ENCODE measurements at regions not wholly inside any gene's neighbourhood (a gene's known extent, or its start where the extent isn't known, plus 50 kb on each side); places are given as distances from the start of the nearest gene placed in this dataset.

- no peaks in the 10 kb centered on the region for H3K4me1 ChIP-seq
- H3K36me3 ChIP-seq: peaks cover 0 to 12% of the 10 kb centered on the region in 2 donors
- H3K27ac ChIP-seq: no peak overlapping the region
- no peaks in the 10 kb centered on the region for H3K27me3 ChIP-seq
- H3K9me3 ChIP-seq: no peaks in the 10 kb centered on the region
- TF ChIP-seq CTCF (IDR thresholded peaks at IDR 0.05 in 4 of 5, conservative IDR thresholded peaks at IDR 0.05 in 1 of 5) (no peak), POLR2A (IDR thresholded peaks at IDR 0.05) (no peak)
- DNase-seq (no peak), ATAC-seq (no peak)
- intact Hi-C loops (cut with DNase I; ENCODE audit: low total_unique reads): no loop called here
- no peak overlapping the region for H3K4me3 ChIP-seq
- in situ Hi-C loops (cut with MboI; ENCODE audit: low sequenced_read_pairs in 4 of 4): loop anchor here in 2 of 4 donors (25.0 kb wide), 2 partner anchors 250 to 750 kb away; partner anchors contain the start of gene TCL1B (in 1 of the 2)
Observed at GRCh38 chr14:95437715-95438114, 78.7 kb downstream of the SYNE3 start.

- Histone ChIP-seq H3K9me3 (no peaks in the 10 kb centered on the region), H3K4me1 (no peaks in the 10 kb centered on the region), H3K36me3 (peaks cover 0 to 12% of the 10 kb centered on the region in 2 donors), H3K27ac (no peak overlapping the region), H3K4me3 (no peak overlapping the region), H3K27me3 (no peaks in the 10 kb centered on the region)
- no peak for TF ChIP-seq CTCF (IDR thresholded peaks at IDR 0.05 in 4 of 5, conservative IDR thresholded peaks at IDR 0.05 in 1 of 5)
- TF ChIP-seq POLR2A (IDR thresholded peaks at IDR 0.05): no peak
- DNase-seq (no peak), ATAC-seq (no peak)
- in situ Hi-C loops (cut with MboI; ENCODE audit: low sequenced_read_pairs in 4 of 4): loop anchor here in 2 of 4 donors (25.0 kb wide), 2 partner anchors 251 to 749 kb away; partner anchors contain the start of gene TCL1B (in 1 of the 2)
- intact Hi-C loops (cut with DNase I; ENCODE audit: low total_unique reads): no loop called here
Observed at GRCh38 chr14:95436354-95436753, 80.1 kb downstream of the SYNE3 start.

GRCh38 chr14:95434121-95434520, 82.3 kb downstream of the SYNE3 start:
- Histone ChIP-seq H3K27me3 (no peaks in the 10 kb centered on the region), H3K9me3 (no peaks in the 10 kb centered on the region), H3K4me3 (no peak overlapping the region), H3K36me3 (peaks cover 0 to 5% of the 10 kb centered on the region in 2 donors), H3K27ac (no peak overlapping the region), H3K4me1 (no peaks in the 10 kb centered on the region)
- ATAC-seq: no peak
- intact Hi-C loops (cut with DNase I; ENCODE audit: low total_unique reads): no loop called here
- in situ Hi-C loops (cut with MboI; ENCODE audit: low sequenced_read_pairs in 4 of 4): loop anchor here in 2 of 4 donors (25.0 kb wide), 2 partner anchors 253 to 747 kb away; partner anchors contain the start of gene TCL1B (in 1 of the 2)
- DNase-seq: no peak
- TF ChIP-seq POLR2A (IDR thresholded peaks at IDR 0.05) (no peak), CTCF (IDR thresholded peaks at IDR 0.05 in 4 of 5, conservative IDR thresholded peaks at IDR 0.05 in 1 of 5) (no peak)

- intact Hi-C loops (cut with DNase I; ENCODE audit: low total_unique reads) (no loop called here), in situ Hi-C loops (cut with MboI; ENCODE audit: low sequenced_read_pairs in 4 of 4) (loop anchor here in 2 of 4 donors (25.0 kb wide), 2 partner anchors 254 to 746 kb away; partner anchors contain the start of gene TCL1B (in 1 of the 2))
Observed at GRCh38 chr14:95433094-95433478, 83.4 kb downstream of the SYNE3 start.

More at GRCh38 chr14:95433094-95433478, 83.4 kb downstream of the SYNE3 start:
- no peak overlapping the region for H3K27ac ChIP-seq
- H3K27me3 ChIP-seq: no peaks in the 10 kb centered on the region
- H3K9me3 ChIP-seq: no peaks in the 10 kb centered on the region
- no peak overlapping the region for H3K4me3 ChIP-seq
- H3K36me3 ChIP-seq: peaks cover 0 to 5% of the 10 kb centered on the region in 2 donors
- ATAC-seq (no peak), DNase-seq (no peak)
- no peaks in the 10 kb centered on the region for H3K4me1 ChIP-seq
- TF ChIP-seq POLR2A (IDR thresholded peaks at IDR 0.05) (no peak), CTCF (IDR thresholded peaks at IDR 0.05 in 4 of 5, conservative IDR thresholded peaks at IDR 0.05 in 1 of 5) (no peak)
